ENCODE measurements at regions not wholly inside any gene's neighbourhood (a gene's known extent, or its start where the extent isn't known, plus 50 kb on each side); places are given as distances from the start of the nearest gene placed in this dataset.

- TF ChIP-seq CTCF (IDR thresholded peaks at IDR 0.05; ENCODE audit: insufficient read depth, low read depth, low read length), result no peak
- TF ChIP-seq EZH2 (IDR thresholded peaks at IDR 0.05; ENCODE audit: insufficient read depth, low read length), result no peak
Observed at GRCh38 chr7:15914611-15915010, 228.1 kb upstream of the MEOX2 start.

All from astrocyte (in vitro differentiated cells and primary cell).